ENCODE measurements at regions not wholly inside any gene's neighbourhood (a gene's known extent, or its start where the extent isn't known, plus 50 kb on each side); places are given as distances from the start of the nearest gene placed in this dataset.
"Not testable (repeated sequence)": the region's sequence is repeated elsewhere in the genome, so short reads cannot be mapped to it uniquely, and the experiment has no call there.

DNA sequence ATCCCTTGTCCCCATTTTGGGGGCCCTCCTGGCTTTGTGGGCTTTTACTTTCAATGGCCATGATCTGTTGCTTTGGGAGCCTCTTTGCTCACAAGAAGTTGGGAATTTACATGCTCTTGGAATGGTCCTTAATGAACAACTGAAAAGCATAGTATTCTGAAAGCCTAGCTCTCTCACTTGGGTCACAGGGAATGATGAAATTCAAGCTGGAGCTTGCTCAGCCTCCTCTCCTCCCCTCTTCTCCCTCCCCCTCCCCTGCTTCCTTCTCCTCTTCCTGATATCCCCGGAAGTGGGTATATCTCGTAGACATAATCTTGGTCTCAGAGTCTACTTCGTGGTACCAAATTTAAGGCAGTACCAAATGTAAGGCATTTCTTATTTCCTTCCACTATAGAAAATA lies 400.6 kb upstream of the NR3C2 start:
- ATAC-seq = no peak
- TF ChIP-seq ZFP3 (CRISPR knock-in tag; IDR thresholded peaks at IDR 0.05) (no peak), CSDC2 (CRISPR knock-in tag; IDR thresholded peaks at IDR 0.05) (no peak), BACH2 (CRISPR knock-in tag; IDR thresholded peaks at IDR 0.05; ENCODE audit: borderline replicate concordance) (no peak), ZC3H10 (CRISPR knock-in tag; IDR thresholded peaks at IDR 0.05) (no peak)

DNA sequence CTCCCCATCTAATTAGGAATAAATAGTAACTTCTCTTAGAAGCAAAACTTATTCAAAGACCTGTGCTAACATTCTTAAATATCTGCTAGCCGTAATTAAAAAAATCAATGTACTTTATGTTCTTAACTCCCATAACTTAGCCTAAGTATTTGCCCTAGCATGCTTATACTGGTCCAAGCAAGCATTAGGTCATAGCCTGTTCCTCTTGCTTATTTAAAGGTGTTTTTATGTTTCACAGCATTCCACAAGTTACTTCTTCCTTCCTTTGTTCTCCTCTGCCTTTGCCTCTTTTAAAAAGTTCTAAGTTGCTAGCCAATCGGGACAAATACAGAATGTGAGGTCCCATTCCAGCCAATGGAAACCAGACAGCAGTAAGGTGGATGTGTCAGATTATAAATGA lies 395.4 kb upstream of the NR3C2 start:
- not testable (repeated sequence) for ATAC-seq

DNA sequence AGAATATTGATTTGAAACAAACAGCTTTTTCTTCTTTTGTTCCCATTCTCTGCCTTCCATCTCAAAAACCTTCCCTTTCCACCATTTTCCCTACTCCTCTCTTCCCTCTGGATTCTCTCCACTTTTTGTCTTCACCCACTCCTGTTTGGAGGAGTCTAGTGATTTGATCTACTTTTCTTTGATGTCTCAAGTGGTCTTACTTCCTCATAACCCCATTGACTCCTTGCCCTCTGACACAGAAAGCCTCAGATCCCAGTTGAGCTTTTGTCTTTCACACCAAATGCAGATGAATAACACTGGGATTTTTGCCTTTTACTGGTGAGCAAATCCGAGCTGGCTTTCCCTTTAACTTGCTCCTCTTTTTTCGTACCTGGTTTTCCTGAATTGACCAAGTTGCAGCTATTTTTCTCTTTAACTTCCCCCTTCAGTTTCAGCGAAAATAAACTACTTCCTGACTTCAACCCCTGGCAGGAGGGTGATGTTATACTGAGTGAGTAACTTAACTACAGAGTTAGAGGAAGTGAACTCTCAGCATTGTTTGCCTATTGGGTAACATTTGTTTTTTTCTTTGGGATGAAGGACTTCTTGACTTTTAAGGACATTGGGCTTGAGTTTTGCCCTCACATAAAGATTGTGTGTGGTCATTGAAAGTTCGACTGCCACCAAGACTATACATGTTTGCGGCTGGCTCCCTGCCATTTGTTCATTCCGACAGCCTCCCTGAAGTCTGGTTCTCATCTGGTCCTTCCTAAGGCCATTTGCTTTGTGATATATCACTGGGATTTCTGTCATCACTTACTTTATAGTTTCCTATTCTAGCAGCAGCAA lies 392.8 kb upstream of the NR3C2 start:
- no peak for ATAC-seq

DNA sequence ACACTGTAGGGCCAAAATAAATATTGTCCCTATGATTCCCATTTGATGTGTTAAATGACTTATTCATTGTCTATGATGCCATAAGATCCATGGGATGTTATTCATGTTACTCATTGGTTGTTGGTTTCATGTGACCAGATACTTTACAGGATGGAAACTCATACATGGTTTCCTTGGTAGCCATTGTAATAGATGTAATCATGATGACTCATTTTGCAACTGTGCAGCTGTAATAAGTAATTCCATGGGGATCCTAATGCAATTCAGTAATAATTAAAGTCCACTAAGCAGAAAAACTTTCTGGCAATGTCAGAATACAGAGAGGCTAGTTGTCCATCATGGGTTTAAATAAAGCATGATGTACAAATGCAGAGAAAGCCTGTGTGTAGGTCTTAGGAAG lies 389.7 kb upstream of the NR3C2 start:
- ATAC-seq = peak; percentile 63
- TF ChIP-seq ZC3H10 (CRISPR knock-in tag; IDR thresholded peaks at IDR 0.05) (0 out of 2 replicates have a peak, but pooled peaks have one; percentile 24), CSDC2 (CRISPR knock-in tag; IDR thresholded peaks at IDR 0.05) (no peak), ISL1 (CRISPR knock-in tag; IDR thresholded peaks at IDR 0.05) (peak; percentile 37; the same call in 1 of the 2 replicates)
- TF ChIP-seq, protein P1, sequence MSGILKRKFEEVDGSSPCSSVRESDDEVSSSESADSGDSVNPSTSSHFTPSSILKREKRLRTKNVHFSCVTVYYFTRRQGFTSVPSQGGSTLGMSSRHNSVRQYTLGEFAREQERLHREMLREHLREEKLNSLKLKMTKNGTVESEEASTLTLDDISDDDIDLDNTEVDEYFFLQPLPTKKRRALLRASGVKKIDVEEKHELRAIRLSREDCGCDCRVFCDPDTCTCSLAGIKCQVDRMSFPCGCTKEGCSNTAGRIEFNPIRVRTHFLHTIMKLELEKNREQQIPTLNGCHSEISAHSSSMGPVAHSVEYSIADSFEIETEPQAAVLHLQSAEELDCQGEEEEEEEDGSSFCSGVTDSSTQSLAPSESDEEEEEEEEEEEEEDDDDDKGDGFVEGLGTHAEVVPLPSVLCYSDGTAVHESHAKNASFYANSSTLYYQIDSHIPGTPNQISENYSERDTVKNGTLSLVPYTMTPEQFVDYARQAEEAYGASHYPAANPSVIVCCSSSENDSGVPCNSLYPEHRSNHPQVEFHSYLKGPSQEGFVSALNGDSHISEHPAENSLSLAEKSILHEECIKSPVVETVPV (CRISPR knock-in tag; IDR thresholded peaks at IDR 0.05) = no peak
- TF ChIP-seq, protein P2, sequence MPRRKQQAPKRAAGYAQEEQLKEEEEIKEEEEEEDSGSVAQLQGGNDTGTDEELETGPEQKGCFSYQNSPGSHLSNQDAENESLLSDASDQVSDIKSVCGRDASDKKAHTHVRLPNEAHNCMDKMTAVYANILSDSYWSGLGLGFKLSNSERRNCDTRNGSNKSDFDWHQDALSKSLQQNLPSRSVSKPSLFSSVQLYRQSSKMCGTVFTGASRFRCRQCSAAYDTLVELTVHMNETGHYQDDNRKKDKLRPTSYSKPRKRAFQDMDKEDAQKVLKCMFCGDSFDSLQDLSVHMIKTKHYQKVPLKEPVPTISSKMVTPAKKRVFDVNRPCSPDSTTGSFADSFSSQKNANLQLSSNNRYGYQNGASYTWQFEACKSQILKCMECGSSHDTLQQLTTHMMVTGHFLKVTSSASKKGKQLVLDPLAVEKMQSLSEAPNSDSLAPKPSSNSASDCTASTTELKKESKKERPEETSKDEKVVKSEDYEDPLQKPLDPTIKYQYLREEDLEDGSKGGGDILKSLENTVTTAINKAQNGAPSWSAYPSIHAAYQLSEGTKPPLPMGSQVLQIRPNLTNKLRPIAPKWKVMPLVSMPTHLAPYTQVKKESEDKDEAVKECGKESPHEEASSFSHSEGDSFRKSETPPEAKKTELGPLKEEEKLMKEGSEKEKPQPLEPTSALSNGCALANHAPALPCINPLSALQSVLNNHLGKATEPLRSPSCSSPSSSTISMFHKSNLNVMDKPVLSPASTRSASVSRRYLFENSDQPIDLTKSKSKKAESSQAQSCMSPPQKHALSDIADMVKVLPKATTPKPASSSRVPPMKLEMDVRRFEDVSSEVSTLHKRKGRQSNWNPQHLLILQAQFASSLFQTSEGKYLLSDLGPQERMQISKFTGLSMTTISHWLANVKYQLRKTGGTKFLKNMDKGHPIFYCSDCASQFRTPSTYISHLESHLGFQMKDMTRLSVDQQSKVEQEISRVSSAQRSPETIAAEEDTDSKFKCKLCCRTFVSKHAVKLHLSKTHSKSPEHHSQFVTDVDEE (CRISPR knock-in tag; IDR thresholded peaks at IDR 0.05) = no peak

More for the DNA sequence above, 392.8 kb upstream of the NR3C2 start:
- TF ChIP-seq PPARA (CRISPR knock-in tag; IDR thresholded peaks at IDR 0.05; ENCODE audit: borderline replicate concordance) = no peak
- TF ChIP-seq CSDC2 (CRISPR knock-in tag; IDR thresholded peaks at IDR 0.05) = no peak
- TF ChIP-seq, protein P2 (CRISPR knock-in tag; IDR thresholded peaks at IDR 0.05) = no peak
- TF ChIP-seq GLIS3 (CRISPR knock-in tag; IDR thresholded peaks at IDR 0.05) = no peak

DNA sequence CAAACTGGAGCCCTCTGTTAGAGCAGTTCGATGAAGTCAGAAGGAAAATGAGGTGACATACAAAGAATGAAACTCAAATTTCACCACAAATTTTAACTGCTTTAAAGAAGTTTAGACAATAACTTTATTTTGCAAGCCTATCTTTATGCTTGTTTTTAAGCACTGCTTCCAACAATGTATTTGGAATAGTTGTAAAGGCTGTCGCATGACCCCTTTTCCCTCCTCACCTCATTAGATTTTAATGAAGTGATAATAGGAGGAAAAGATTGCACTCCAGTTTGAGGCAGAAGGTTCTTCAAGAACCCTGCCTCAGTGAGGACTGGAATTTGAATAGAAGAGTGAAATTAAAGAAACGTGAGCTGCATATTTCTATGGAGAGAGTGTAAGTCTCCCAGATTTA lies 386.1 kb upstream of the NR3C2 start:
- ATAC-seq = no peak
- TF ChIP-seq ZFP30 (CRISPR knock-in tag; IDR thresholded peaks at IDR 0.05) = no peak
- TF ChIP-seq ZNF565 (CRISPR knock-in tag; conservative IDR thresholded peaks at IDR 0.05; ENCODE audit: low read depth) = no peak
- no peak for TF ChIP-seq RARB (CRISPR knock-in tag; IDR thresholded peaks at IDR 0.05)
- no peak for TF ChIP-seq TOX (CRISPR knock-in tag; IDR thresholded peaks at IDR 0.05; ENCODE audit: borderline replicate concordance)

DNA sequence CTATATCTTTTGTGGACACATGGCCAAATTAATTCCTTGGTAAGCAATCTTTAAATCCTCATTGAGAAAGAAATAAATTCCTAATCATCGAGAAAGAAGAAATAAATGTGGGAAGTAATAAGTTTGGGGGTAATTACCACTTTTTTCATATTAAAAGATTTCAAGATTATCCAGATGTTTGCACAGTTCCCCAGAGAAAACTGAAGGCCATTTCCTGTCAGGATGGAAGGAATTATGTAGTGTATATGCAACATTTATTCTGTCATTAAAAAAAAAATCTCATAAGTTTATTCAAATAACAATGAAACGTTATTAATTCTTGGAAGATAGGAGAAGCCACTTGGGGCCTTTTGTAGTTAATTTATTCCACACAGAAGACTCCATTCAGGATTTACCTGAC lies 385.6 kb upstream of the NR3C2 start:
- TF ChIP-seq ARNTL (CRISPR knock-in tag; IDR thresholded peaks at IDR 0.05; ENCODE audit: borderline replicate concordance, low read depth) (no peak), TCF4 (CRISPR knock-in tag; IDR thresholded peaks at IDR 0.05; ENCODE audit: borderline replicate concordance) (no peak), RARB (CRISPR knock-in tag; IDR thresholded peaks at IDR 0.05) (no peak), SNAI2 (CRISPR knock-in tag; IDR thresholded peaks at IDR 0.05) (no peak), BACH2 (CRISPR knock-in tag; IDR thresholded peaks at IDR 0.05; ENCODE audit: borderline replicate concordance) (no peak)
- TF ChIP-seq, protein P3, sequence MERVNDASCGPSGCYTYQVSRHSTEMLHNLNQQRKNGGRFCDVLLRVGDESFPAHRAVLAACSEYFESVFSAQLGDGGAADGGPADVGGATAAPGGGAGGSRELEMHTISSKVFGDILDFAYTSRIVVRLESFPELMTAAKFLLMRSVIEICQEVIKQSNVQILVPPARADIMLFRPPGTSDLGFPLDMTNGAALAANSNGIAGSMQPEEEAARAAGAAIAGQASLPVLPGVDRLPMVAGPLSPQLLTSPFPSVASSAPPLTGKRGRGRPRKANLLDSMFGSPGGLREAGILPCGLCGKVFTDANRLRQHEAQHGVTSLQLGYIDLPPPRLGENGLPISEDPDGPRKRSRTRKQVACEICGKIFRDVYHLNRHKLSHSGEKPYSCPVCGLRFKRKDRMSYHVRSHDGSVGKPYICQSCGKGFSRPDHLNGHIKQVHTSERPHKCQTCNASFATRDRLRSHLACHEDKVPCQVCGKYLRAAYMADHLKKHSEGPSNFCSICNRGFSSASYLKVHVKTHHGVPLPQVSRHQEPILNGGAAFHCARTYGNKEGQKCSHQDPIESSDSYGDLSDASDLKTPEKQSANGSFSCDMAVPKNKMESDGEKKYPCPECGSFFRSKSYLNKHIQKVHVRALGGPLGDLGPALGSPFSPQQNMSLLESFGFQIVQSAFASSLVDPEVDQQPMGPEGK (CRISPR knock-in tag; IDR thresholded peaks at IDR 0.05; ENCODE audit: borderline replicate concordance) = no peak
- no peak for ATAC-seq
